ENCODE measurements at regions not wholly inside any gene's neighbourhood (a gene's known extent, or its start where the extent isn't known, plus 50 kb on each side); places are given as distances from the start of the nearest gene placed in this dataset.
"Not testable (repeated sequence)": the region's sequence is repeated elsewhere in the genome, so short reads cannot be mapped to it uniquely, and the experiment has no call there.

GRCh38 chr10:46665536-46665935 lies 86.6 kb downstream of the SYT15 start:
- not testable (repeated sequence) for TF ChIP-seq CTCF (conservative IDR thresholded peaks at IDR 0.05; ENCODE audit: low read length); EZH2phosphoT487 (IDR thresholded peaks at IDR 0.05; ENCODE audit: borderline replicate concordance)

Measured in Loucy (cell line).